ENCODE measurements at regions not wholly inside any gene's neighbourhood (a gene's known extent, or its start where the extent isn't known, plus 50 kb on each side); places are given as distances from the start of the nearest gene placed in this dataset.
A peak's percentile ranks its signal among the peaks of the same experiment; 100 is the strongest.

- no peak overlapping the region for H3K4me3 ChIP-seq (ENCODE audit: low read depth, low read length)
- no peak for TF ChIP-seq CTCF (IDR thresholded peaks at IDR 0.05; ENCODE audit: borderline replicate concordance, insufficient read depth, low read depth, low read length)
Observed at GRCh38 chr1:30120245-30121000, 603.0 kb downstream of the MATN1 start.

GRCh38 chr1:30117685-30118084 is 605.7 kb downstream of the MATN1 start:
- no peak for TF ChIP-seq CTCF (IDR thresholded peaks at IDR 0.05; ENCODE audit: borderline replicate concordance, insufficient read depth, low read depth, low read length)
- no peak overlapping the region for H3K4me3 ChIP-seq (ENCODE audit: low read depth, low read length)

- TF ChIP-seq CTCF (IDR thresholded peaks at IDR 0.05; ENCODE audit: borderline replicate concordance, insufficient read depth, low read depth, low read length): peak; percentile 46; the same call in 1 of the 2 replicates
- no peak overlapping the region for H3K4me3 ChIP-seq (ENCODE audit: low read depth, low read length)
Observed at GRCh38 chr1:30111431-30111830, 612.0 kb downstream of the MATN1 start.

GRCh38 chr1:30110846-30111245 is 612.5 kb downstream of the MATN1 start:
- no peak overlapping the region for H3K4me3 ChIP-seq (ENCODE audit: low read depth, low read length)
- TF ChIP-seq CTCF (IDR thresholded peaks at IDR 0.05; ENCODE audit: borderline replicate concordance, insufficient read depth, low read depth, low read length): no peak

- TF ChIP-seq CTCF (IDR thresholded peaks at IDR 0.05; ENCODE audit: borderline replicate concordance, insufficient read depth, low read depth, low read length): no peak
- no peak overlapping the region for H3K4me3 ChIP-seq (ENCODE audit: low read depth, low read length)
Observed at GRCh38 chr1:30109853-30110252, 613.5 kb downstream of the MATN1 start.

GRCh38 chr1:30108186-30108585 is 615.2 kb downstream of the MATN1 start:
- no peak for TF ChIP-seq CTCF (IDR thresholded peaks at IDR 0.05; ENCODE audit: borderline replicate concordance, insufficient read depth, low read depth, low read length)
- H3K4me3 ChIP-seq (ENCODE audit: low read depth, low read length): no peak overlapping the region

GRCh38 chr1:30106125-30106524 is 617.3 kb downstream of the MATN1 start:
- peak; percentile 66 for TF ChIP-seq CTCF (IDR thresholded peaks at IDR 0.05; ENCODE audit: borderline replicate concordance, insufficient read depth, low read depth, low read length)

More at GRCh38 chr1:30106125-30106524, 617.3 kb downstream of the MATN1 start:
- no peak overlapping the region for H3K4me3 ChIP-seq (ENCODE audit: low read depth, low read length)

Data from GM12875 (cell line).